ENCODE measurements at regions not wholly inside any gene's neighbourhood (a gene's known extent, or its start where the extent isn't known, plus 50 kb on each side); places are given as distances from the start of the nearest gene placed in this dataset.

DNA sequence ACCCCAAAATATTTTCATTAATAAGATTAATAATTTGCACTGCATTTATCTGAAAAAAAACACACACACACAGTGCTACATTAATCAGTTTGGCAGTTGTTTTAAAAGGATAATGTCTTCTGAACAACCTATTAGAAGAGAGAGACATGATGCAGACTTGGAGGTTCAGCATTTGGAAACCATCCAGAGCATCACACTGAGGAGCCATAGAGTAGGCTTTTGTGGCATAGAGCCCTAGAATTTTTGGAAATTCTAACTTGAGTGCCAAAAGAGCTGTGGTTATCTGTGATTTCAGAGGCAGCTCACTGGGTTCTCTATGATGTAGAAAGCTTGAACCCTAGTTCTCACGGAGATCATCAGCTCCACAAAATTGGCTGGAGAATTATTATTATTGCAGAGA is 90.2 kb downstream of the RFC3 start (continued):
- TF ChIP-seq RAD21 (IDR thresholded peaks at IDR 0.05; ENCODE audit: low read depth): no peak
- no peak for TF ChIP-seq EZH2 (IDR thresholded peaks at IDR 0.05)

GRCh38 chr13:33910255-33910654 is 92.3 kb downstream of the RFC3 start:
- intact Hi-C loops (cut with micrococcal nuclease): no loop called here
- no peaks in the 10 kb centered on the region for H3K27me3 ChIP-seq (ENCODE audit: insufficient read depth, low read length)
- H3K36me3 ChIP-seq (ENCODE audit: control insufficient read depth in 1 of 2, insufficient read depth in 2 of 2, low read length in 2 of 2): no peaks in the 10 kb centered on the region
- POLR2A ChIA-PET: no interaction called here
- CTCF ChIA-PET: no interaction called here
- no peaks in the 10 kb centered on the region for H4K20me1 ChIP-seq (ENCODE audit: insufficient read depth)
- H3K79me2 ChIP-seq (ENCODE audit: insufficient read depth, low read length): no peaks in the 10 kb centered on the region
- TF ChIP-seq CEBPB (IDR thresholded peaks at IDR 0.05; ENCODE audit: low read depth): no peak
- no peak for TF ChIP-seq ZNF274 (IDR thresholded peaks at IDR 0.05; ENCODE audit: low read depth, low read length)
- TF ChIP-seq REST (IDR thresholded peaks at IDR 0.05; ENCODE audit: low read depth): no peak
- TF ChIP-seq POLR2AphosphoS5 (IDR thresholded peaks at IDR 0.05; ENCODE audit: low read depth, low read length): no peak
- TF ChIP-seq, protein P1, sequence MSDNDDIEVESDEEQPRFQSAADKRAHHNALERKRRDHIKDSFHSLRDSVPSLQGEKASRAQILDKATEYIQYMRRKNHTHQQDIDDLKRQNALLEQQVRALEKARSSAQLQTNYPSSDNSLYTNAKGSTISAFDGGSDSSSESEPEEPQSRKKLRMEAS (IDR thresholded peaks at IDR 0.05): no peak
- no peak for TF ChIP-seq YY1 (IDR thresholded peaks at IDR 0.05; ENCODE audit: extremely low read depth, insufficient replicate concordance, low read depth, low read length)
- no peak for TF ChIP-seq JUND (IDR thresholded peaks at IDR 0.05)
- no peak for TF ChIP-seq ZBTB33 (IDR thresholded peaks at IDR 0.05; ENCODE audit: extremely low read depth, insufficient replicate concordance, low read length)
- TF ChIP-seq TCF7L2 (IDR thresholded peaks at IDR 0.05; ENCODE audit: borderline replicate concordance, extremely low read depth, insufficient read depth, insufficient read length): no peak
- TF ChIP-seq, protein P2, sequence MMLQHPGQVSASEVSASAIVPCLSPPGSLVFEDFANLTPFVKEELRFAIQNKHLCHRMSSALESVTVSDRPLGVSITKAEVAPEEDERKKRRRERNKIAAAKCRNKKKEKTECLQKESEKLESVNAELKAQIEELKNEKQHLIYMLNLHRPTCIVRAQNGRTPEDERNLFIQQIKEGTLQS (IDR thresholded peaks at IDR 0.05): no peak
- no peak for TF ChIP-seq EZH2 (IDR thresholded peaks at IDR 0.05)
- TF ChIP-seq ZFX (IDR thresholded peaks at IDR 0.05): no peak
- no peak for TF ChIP-seq POLR2A (IDR thresholded peaks at IDR 0.05; ENCODE audit: borderline replicate concordance, extremely low read depth, insufficient read depth, insufficient read length)
- no peak for TF ChIP-seq RAD21 (IDR thresholded peaks at IDR 0.05; ENCODE audit: low read depth)
- no peak for TF ChIP-seq SP1 (IDR thresholded peaks at IDR 0.05; ENCODE audit: low read depth)
- no peak for TF ChIP-seq CBX3 (IDR thresholded peaks at IDR 0.05; ENCODE audit: low read depth)
- TF ChIP-seq EGR1 (IDR thresholded peaks at IDR 0.05; ENCODE audit: low read depth): no peak
- no peak for TF ChIP-seq SIN3A (IDR thresholded peaks at IDR 0.05; ENCODE audit: low read depth)
- no peak for TF ChIP-seq SRF (IDR thresholded peaks at IDR 0.05; ENCODE audit: low read depth)
- ATAC-seq (no peak), DNase-seq (ENCODE audit: low read depth, low spot score) (no peak)
- BruUV-seq (replicated peaks): no TSS peak
- H3K4me3 ChIP-seq (replicated peaks in 1 of 2; ENCODE audit: low read depth in 1 of 2, low read length in 2 of 2): no peak overlapping the region
- H3K4me1 ChIP-seq (ENCODE audit: control insufficient read depth in 1 of 2, insufficient read depth in 2 of 2, low read length in 2 of 2): no peaks in the 10 kb centered on the region
- RAD21 ChIA-PET (ENCODE audit: low non-redundant PET in 1 of 2, low total read pairs in 2 of 2, uncharacterized antibody in 2 of 2, unreplicated experiment in 2 of 2): no interaction called here
- H3K27ac ChIP-seq (ENCODE audit: low read depth, low read length): no peak overlapping the region
- H3K9ac ChIP-seq (ENCODE audit: low read length): no peak overlapping the region
- H3K9me2 ChIP-seq (ENCODE audit: insufficient read depth): no peaks in the 10 kb centered on the region
- H3K4me2 ChIP-seq (ENCODE audit: low read length): no peak overlapping the region
- H3K9me3 ChIP-seq (ENCODE audit: control insufficient read depth in 1 of 2, insufficient read depth in 1 of 2, low read depth in 1 of 2, low read length in 2 of 2): no peaks in the 10 kb centered on the region
- no peak overlapping the region for H2AFZ ChIP-seq (ENCODE audit: low read depth, low read length, poor library complexity, severe bottlenecking)
